ENCODE measurements at regions not wholly inside any gene's neighbourhood (a gene's known extent, or its start where the extent isn't known, plus 50 kb on each side); places are given as distances from the start of the nearest gene placed in this dataset.

DNA sequence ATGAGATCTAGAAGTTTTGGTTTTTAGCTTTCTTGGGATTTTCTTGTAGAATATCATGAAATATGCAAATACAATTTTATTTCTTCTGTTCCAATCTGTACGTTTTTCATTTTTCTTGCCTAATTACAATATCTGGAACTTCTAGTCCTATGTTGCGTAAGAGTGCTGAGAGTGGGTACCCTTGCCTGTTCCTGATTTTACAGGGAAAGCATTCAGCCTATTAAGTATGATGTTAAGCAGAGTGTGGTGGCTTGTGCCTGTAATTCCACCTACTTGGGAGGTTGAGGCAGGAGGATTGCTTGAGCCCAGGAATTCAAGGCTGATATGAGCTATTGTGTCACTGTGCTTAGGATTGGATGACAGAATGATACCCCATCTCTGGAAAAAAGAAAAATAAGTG is 210.2 kb upstream of the ITGA1 start:
- H3K4me3 ChIP-seq (replicated peaks in 1 of 2; ENCODE audit: low read depth in 2 of 2, low read length in 2 of 2) = no peak overlapping the region
- no peak for TF ChIP-seq CTCF (IDR thresholded peaks at IDR 0.05; ENCODE audit: low read depth, low read length)
- DNase-seq (ENCODE audit: low read depth in 2 of 2) = no peak

DNA sequence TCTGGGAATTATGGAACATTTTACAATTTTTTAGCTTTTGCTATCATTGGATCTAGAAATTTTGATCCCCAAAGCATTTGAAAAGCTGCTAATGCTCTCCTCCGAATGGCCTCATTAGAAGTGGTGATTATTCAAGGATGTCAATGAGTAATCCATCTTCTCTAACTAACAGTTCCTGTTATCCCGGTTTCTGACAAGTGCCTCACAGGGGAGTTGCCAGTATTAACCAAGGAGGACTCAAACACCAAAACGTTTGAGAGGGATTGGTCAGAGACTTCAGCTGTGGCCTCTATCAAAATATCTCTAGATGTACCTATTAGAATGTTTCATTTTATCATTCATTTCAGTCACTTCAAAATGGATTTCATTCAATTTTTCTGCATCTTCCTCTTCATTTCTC is 208.3 kb upstream of the ITGA1 start:
- DNase-seq (ENCODE audit: low read depth in 2 of 2) = no peak
- no peak overlapping the region for H3K4me3 ChIP-seq (replicated peaks in 1 of 2; ENCODE audit: low read depth in 2 of 2, low read length in 2 of 2)
- TF ChIP-seq CTCF (IDR thresholded peaks at IDR 0.05; ENCODE audit: low read depth, low read length) = no peak

DNA sequence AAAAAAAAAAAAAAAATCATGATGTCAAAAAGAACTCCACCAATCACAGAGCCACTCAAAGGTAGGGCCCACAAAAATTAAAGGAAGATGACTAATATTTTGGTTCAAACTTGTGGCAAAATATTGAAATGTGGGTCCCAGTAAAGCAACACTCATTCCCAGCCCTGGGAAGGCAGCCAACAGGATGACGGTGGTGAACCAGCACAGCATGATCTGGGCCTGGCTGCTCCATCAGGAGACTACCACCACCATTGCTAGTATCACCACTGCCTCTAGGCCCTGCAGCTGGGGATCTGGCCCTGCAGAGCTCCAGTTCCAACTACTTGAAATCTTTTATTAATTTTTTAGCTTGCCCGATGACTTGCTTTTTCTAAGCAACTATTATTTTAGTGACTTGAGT is 206.8 kb upstream of the ITGA1 start:
- TF ChIP-seq CTCF (IDR thresholded peaks at IDR 0.05; ENCODE audit: low read depth, low read length) = no peak
- DNase-seq (ENCODE audit: low read depth in 2 of 2) = peak; percentile 5 to 75
- no peak overlapping the region for H3K4me3 ChIP-seq (replicated peaks in 1 of 2; ENCODE audit: low read depth in 2 of 2, low read length in 2 of 2)

GRCh38 chr5:52582313-52582712 is 205.4 kb upstream of the ITGA1 start:
- H3K4me3 ChIP-seq (replicated peaks in 1 of 2; ENCODE audit: low read depth in 2 of 2, low read length in 2 of 2) = no peak overlapping the region
- no peak for DNase-seq (ENCODE audit: low read depth in 2 of 2)
- no peak for TF ChIP-seq CTCF (IDR thresholded peaks at IDR 0.05; ENCODE audit: low read depth, low read length)

GRCh38 chr5:52587131-52587530 is 200.6 kb upstream of the ITGA1 start:
- no peak for TF ChIP-seq CTCF (IDR thresholded peaks at IDR 0.05; ENCODE audit: low read depth, low read length)
- no peak for DNase-seq (ENCODE audit: low read depth in 2 of 2)
- no peak overlapping the region for H3K4me3 ChIP-seq (replicated peaks in 1 of 2; ENCODE audit: low read depth in 2 of 2, low read length in 2 of 2)

DNA sequence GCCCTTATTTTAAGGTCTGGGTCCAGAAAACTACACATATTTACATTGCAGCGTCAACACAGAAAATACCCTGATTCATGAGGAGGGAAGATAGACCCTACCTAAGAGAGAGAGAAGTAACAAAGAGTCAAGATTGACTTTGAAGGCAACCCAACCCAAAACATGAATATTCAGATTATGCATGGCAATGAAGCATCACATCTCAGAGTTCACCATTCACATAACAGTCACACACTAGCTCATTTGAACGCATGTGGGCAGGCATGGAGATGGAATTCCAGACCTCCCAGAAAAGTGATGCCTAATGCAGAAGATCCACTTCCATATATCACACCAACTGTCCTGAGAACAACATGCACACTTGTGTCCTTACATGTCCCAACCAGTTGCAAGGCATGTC is 190.1 kb upstream of the ITGA1 start:
- no peak overlapping the region for H3K4me3 ChIP-seq (replicated peaks in 1 of 2; ENCODE audit: low read depth in 2 of 2, low read length in 2 of 2)
- TF ChIP-seq CTCF (IDR thresholded peaks at IDR 0.05; ENCODE audit: low read depth, low read length) = no peak

DNA sequence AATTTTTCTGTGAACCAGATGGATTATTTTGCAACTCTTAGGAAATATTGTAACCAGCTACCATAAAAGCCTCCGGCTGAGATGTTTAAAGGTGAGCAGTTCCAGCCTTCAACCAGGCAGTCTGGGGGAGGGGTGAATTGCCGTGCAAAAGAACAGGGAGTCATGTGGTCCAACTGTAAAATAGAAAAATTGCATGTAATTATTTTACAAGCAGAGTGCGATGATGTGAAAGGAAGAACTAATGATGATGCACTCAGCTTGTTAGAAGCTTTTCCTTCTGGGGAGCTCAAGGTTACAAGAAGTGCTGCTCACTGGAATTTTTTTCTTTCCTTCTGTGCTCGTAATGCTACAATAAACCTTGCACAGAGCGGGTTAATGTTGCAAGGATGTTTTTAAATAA is 188.7 kb upstream of the ITGA1 start:
- DNase-seq (ENCODE audit: low read depth in 2 of 2) = no peak
- TF ChIP-seq CTCF (IDR thresholded peaks at IDR 0.05; ENCODE audit: low read depth, low read length) = no peak
- H3K4me3 ChIP-seq (replicated peaks in 1 of 2; ENCODE audit: low read depth in 2 of 2, low read length in 2 of 2) = no peak overlapping the region

More for the DNA sequence above, 190.1 kb upstream of the ITGA1 start:
- DNase-seq (ENCODE audit: low read depth in 2 of 2) = no peak
